OCI-LY7 (cell line): ENCODE measurements at regions not wholly inside any gene's neighbourhood (a gene's known extent, or its start where the extent isn't known, plus 50 kb on each side); places are given as distances from the start of the nearest gene placed in this dataset.

Source experiments
- BruUV-seq: library from RNA; stranded (reverse); fragments of 400-500 nt; replicated peaks from 2 replicates; lab custom pipeline; 2021; lab: Mats Ljungman, UMichigan
- CTCF ChIA-PET: fragments of 300-600 bp; sonication (Branson Sonifier 250); formaldehyde crosslinking; loops from one replicate; lab custom pipeline; 2022; ENCODE audit warnings: antibody characterized with exemption; ENCODE audit not compliant: unreplicated experiment; lab: Charles Lee
- POLR2A ChIA-PET: fragments of 300-600 bp; sonication (Branson Sonifier 250); formaldehyde crosslinking; loops from one replicate; lab custom pipeline; 2022; ENCODE audit warnings: antibody characterized with exemption; lab: Charles Lee
- DNase-seq: peaks from one replicate; pipeline ENCODE4 v3.0.0-alpha.2; 2015; ENCODE audit warnings: low spot score
- H2AFZ ChIP-seq: fragments of 200-600 bp; sonication (generic), shearing (Covaris generic); 2 replicates; pipeline ENCODE4 v1.6.1; 2014; ENCODE audit warnings: mild to moderate bottlenecking, antibody characterized with exemption, low read length, moderate library complexity
- H3K27ac ChIP-seq: fragments of 200-600 bp; sonication (generic); 2 replicates; pipeline ENCODE4 v1.5.1; 2014; ENCODE audit warnings: mixed run types, low read depth, mild to moderate bottlenecking, moderate library complexity, low read length, inconsistent platforms; ENCODE audit not compliant: poor library complexity, severe bottlenecking
- H3K36me3 ChIP-seq: fragments of 200-600 bp; sonication (generic); 2 replicates; pipeline ENCODE4 v1.6.1; 2014; ENCODE audit warnings: mild to moderate bottlenecking, antibody characterized with exemption, low read length, moderate library complexity, mixed read lengths; ENCODE audit not compliant: insufficient read depth
- H3K4me1 ChIP-seq: fragments of 200-600 bp; sonication (generic); 2 replicates; pipeline ENCODE4 v1.5.1; 2014; ENCODE audit warnings: mild to moderate bottlenecking, low read length; ENCODE audit not compliant: insufficient read depth, poor library complexity, severe bottlenecking
- H3K4me2 ChIP-seq: fragments of 200-600 bp; sonication (generic); 2 replicates; pipeline ENCODE4 v1.6.1; 2014; ENCODE audit warnings: mild to moderate bottlenecking, low read length
- H3K4me3 ChIP-seq: fragments of 200-600 bp; sonication (generic); 2 replicates; pipeline ENCODE4 v1.5.1; 2014; ENCODE audit warnings: mild to moderate bottlenecking, low read depth, low read length; ENCODE audit not compliant: poor library complexity, severe bottlenecking
- H3K79me2 ChIP-seq: fragments of 200-600 bp; sonication (generic); 2 replicates; pipeline ENCODE4 v1.6.1; 2016; ENCODE audit warnings: low read depth, mild to moderate bottlenecking, low read length, moderate library complexity, mixed read lengths; ENCODE audit not compliant: insufficient read depth
- H3K9me2 ChIP-seq: fragments of 200-600 bp; sonication (generic); 2 replicates; pipeline ENCODE4 v1.6.1; 2016; ENCODE audit warnings: mild to moderate bottlenecking, low read length, mixed read lengths; ENCODE audit not compliant: insufficient read depth
- H3K9me3 ChIP-seq: fragments of 200-600 bp; sonication (generic); 2 replicates; pipeline ENCODE4 v1.6.1; 2014; ENCODE audit warnings: mild to moderate bottlenecking, mixed run types, low read length, mixed read lengths
- H4K20me1 ChIP-seq: fragments of 200-600 bp; sonication (generic); 2 replicates; pipeline ENCODE4 v1.6.1; 2014; ENCODE audit warnings: mild to moderate bottlenecking, antibody characterized with exemption, low read length, moderate library complexity, mixed read lengths; ENCODE audit not compliant: insufficient read depth
- EZH2phosphoT487 ChIP-seq: fragments of 200-600 bp; sonication (generic); IDR thresholded peaks from 2 replicates; pipeline ENCODE4 v1.6.1; 2018; ENCODE audit warnings: low read depth, borderline replicate concordance, mild to moderate bottlenecking, mixed run types, antibody characterized with exemption, low read length, moderate library complexity, mixed read lengths
- intact Hi-C: fragments of 100-400 bp; cut with micrococcal nuclease; formaldehyde crosslinking; loops from one replicate; pipeline ENCODE4 v1.10.0; 2022; ENCODE audit not compliant: unreplicated experiment
- TF ChIP-seq, protein P1 (sequence below): fragments of 200-600 bp; sonication (generic); conservative IDR thresholded peaks from 2 replicates; pipeline ENCODE4 v1.5.1; 2014; ENCODE audit warnings: mild to moderate bottlenecking, antibody characterized with exemption, low read length, moderate library complexity, mixed read lengths

- no peak overlapping the region for H3K4me2 ChIP-seq
- no peak for DNase-seq
- POLR2A ChIA-PET = interaction anchor here (0.6 kb wide), 2 partner anchors 35 to 1116 kb away, joined by 3 read pairs; no protein-coding TSS in a partner anchor
- no peaks in the 10 kb centered on the region for H4K20me1 ChIP-seq
- H3K36me3 ChIP-seq = no peaks in the 10 kb centered on the region
- no peak overlapping the region for H2AFZ ChIP-seq
- H3K4me1 ChIP-seq = no peaks in the 10 kb centered on the region
- H3K4me3 ChIP-seq = no peak overlapping the region
- no peaks in the 10 kb centered on the region for H3K9me3 ChIP-seq
- CTCF ChIA-PET = no interaction called here
- no peak overlapping the region for H3K27ac ChIP-seq
- no peak for TF ChIP-seq EZH2phosphoT487
- TF ChIP-seq, protein P1, sequence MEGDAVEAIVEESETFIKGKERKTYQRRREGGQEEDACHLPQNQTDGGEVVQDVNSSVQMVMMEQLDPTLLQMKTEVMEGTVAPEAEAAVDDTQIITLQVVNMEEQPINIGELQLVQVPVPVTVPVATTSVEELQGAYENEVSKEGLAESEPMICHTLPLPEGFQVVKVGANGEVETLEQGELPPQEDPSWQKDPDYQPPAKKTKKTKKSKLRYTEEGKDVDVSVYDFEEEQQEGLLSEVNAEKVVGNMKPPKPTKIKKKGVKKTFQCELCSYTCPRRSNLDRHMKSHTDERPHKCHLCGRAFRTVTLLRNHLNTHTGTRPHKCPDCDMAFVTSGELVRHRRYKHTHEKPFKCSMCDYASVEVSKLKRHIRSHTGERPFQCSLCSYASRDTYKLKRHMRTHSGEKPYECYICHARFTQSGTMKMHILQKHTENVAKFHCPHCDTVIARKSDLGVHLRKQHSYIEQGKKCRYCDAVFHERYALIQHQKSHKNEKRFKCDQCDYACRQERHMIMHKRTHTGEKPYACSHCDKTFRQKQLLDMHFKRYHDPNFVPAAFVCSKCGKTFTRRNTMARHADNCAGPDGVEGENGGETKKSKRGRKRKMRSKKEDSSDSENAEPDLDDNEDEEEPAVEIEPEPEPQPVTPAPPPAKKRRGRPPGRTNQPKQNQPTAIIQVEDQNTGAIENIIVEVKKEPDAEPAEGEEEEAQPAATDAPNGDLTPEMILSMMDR = no peak
- no peaks in the 10 kb centered on the region for H3K79me2 ChIP-seq
- BruUV-seq = no TSS peak
- intact Hi-C loops = no loop called here
- H3K9me2 ChIP-seq = no peaks in the 10 kb centered on the region
Observed at GRCh38 chr9:8019636-8020035, 220.1 kb upstream of the DMAC1 start.

- H3K4me3 ChIP-seq = no peak overlapping the region
- no peaks in the 10 kb centered on the region for H3K79me2 ChIP-seq
- H3K4me1 ChIP-seq = no peaks in the 10 kb centered on the region
- no peaks in the 10 kb centered on the region for H4K20me1 ChIP-seq
- no peak for DNase-seq
- intact Hi-C loops = no loop called here
- H3K9me3 ChIP-seq = no peaks in the 10 kb centered on the region
- POLR2A ChIA-PET = interaction anchor here (0.5 kb wide), 1 partner anchor 177 kb away, joined by 3 read pairs; no protein-coding TSS in a partner anchor
- no peak for TF ChIP-seq EZH2phosphoT487
- TF ChIP-seq, protein P1 = no peak
- CTCF ChIA-PET = no interaction called here
- H3K36me3 ChIP-seq = no peaks in the 10 kb centered on the region
- no peak overlapping the region for H3K27ac ChIP-seq
- BruUV-seq = no TSS peak
- no peak overlapping the region for H3K4me2 ChIP-seq
- H2AFZ ChIP-seq = no peak overlapping the region
- no peaks in the 10 kb centered on the region for H3K9me2 ChIP-seq
Observed at GRCh38 chr9:8014997-8015682, 215.6 kb upstream of the DMAC1 start.

- Histone ChIP-seq H3K36me3 (no peaks in the 10 kb centered on the region), H3K27ac (no peak overlapping the region), H3K9me2 (no peaks in the 10 kb centered on the region), H4K20me1 (no peaks in the 10 kb centered on the region), H2AFZ (no peak overlapping the region), H3K79me2 (no peaks in the 10 kb centered on the region), H3K4me2 (no peak overlapping the region), H3K9me3 (no peaks in the 10 kb centered on the region), H3K4me3 (no peak overlapping the region), H3K4me1 (no peaks in the 10 kb centered on the region)
- BruUV-seq = no TSS peak
- ChIA-PET CTCF (no interaction called here), POLR2A (interaction anchor here (0.7 kb wide), 1 partner anchor 17 kb away, joined by 5 read pairs; no protein-coding TSS in a partner anchor)
- intact Hi-C loops = no loop called here
- no peak for DNase-seq
- TF ChIP-seq, protein P1 = no peak
- no peak for TF ChIP-seq EZH2phosphoT487
Observed at GRCh38 chr9:8012986-8013385, 213.4 kb upstream of the DMAC1 start.
